GM12892 (cell line): ENCODE measurements at regions not wholly inside any gene's neighbourhood (a gene's known extent, or its start where the extent isn't known, plus 50 kb on each side); places are given as distances from the start of the nearest gene placed in this dataset.
A peak's percentile ranks its signal among the peaks of the same experiment; 100 is the strongest.

ENCODE experiments used
- DNase-seq: peaks from one replicate; pipeline ENCODE4 v3.0.0; 2011; ENCODE audit not compliant: insufficient read length
- FAIRE-seq: peaks from 2 replicates; lab custom pipeline; 2011; peaks lifted over from hg19 to GRCh38; lab: Jason Lieb, UNC
- POLR2A ChIP-seq: IDR thresholded peaks from 2 replicates; pipeline ENCODE4 v1.6.1; 2011; ENCODE audit warnings: low read depth, low read length, control low read depth
- POLR2AphosphoS5 ChIP-seq: IDR thresholded peaks from 2 replicates; pipeline ENCODE4 v1.6.1; 2011; ENCODE audit warnings: low read depth, low read length, control low read depth
- TAF1 ChIP-seq: IDR thresholded peaks from 2 replicates; pipeline ENCODE4 v1.6.1; 2011; ENCODE audit warnings: low read depth, mild to moderate bottlenecking, control low read depth, low read length, borderline replicate concordance

GRCh38 chr10:24128066-24128730 is 80.7 kb upstream of the KIAA1217 start:
- no peak for TF ChIP-seq TAF1
- TF ChIP-seq POLR2AphosphoS5, result no peak
- TF ChIP-seq POLR2A, result no peak
- no peak for DNase-seq
- FAIRE-seq, result peak; percentile 58

- no peak for TF ChIP-seq TAF1
- no peak for TF ChIP-seq POLR2AphosphoS5
- no peak for TF ChIP-seq POLR2A
- DNase-seq (no peak), FAIRE-seq (no peak)
Observed at GRCh38 chr10:24132741-24133140, 76.2 kb upstream of the KIAA1217 start.

- FAIRE-seq (no peak), DNase-seq (no peak)
- no peak for TF ChIP-seq POLR2AphosphoS5
- no peak for TF ChIP-seq TAF1
- no peak for TF ChIP-seq POLR2A
Observed at GRCh38 chr10:24133835-24134234, 75.1 kb upstream of the KIAA1217 start.

GRCh38 chr10:24136070-24136469 is 72.9 kb upstream of the KIAA1217 start:
- DNase-seq, result no peak
- FAIRE-seq, result no peak
- TF ChIP-seq TAF1 (no peak), POLR2A (no peak), POLR2AphosphoS5 (no peak)

GRCh38 chr10:24147321-24147720 is 61.6 kb upstream of the KIAA1217 start:
- no peak for FAIRE-seq
- DNase-seq, result no peak
- TF ChIP-seq POLR2A (no peak), POLR2AphosphoS5 (no peak), TAF1 (no peak)

- FAIRE-seq (no peak), DNase-seq (no peak)
- TF ChIP-seq TAF1, result no peak
- TF ChIP-seq POLR2A, result no peak
- TF ChIP-seq POLR2AphosphoS5, result no peak
Observed at GRCh38 chr10:24149640-24150039, 59.3 kb upstream of the KIAA1217 start.

- FAIRE-seq (no peak), DNase-seq (no peak)
- TF ChIP-seq POLR2A (no peak), TAF1 (no peak), POLR2AphosphoS5 (no peak)
Observed at GRCh38 chr10:24150853-24151252, 58.1 kb upstream of the KIAA1217 start.

- DNase-seq (no peak), FAIRE-seq (no peak)
- TF ChIP-seq POLR2A (no peak), TAF1 (no peak)
Observed at GRCh38 chr10:24152270-24152669, 56.7 kb upstream of the KIAA1217 start.

GRCh38 chr10:24153031-24153430 is 55.9 kb upstream of the KIAA1217 start:
- TF ChIP-seq TAF1 (no peak), POLR2AphosphoS5 (no peak), POLR2A (no peak)
- FAIRE-seq (no peak), DNase-seq (no peak)

- no peak for DNase-seq
- no peak for FAIRE-seq
- TF ChIP-seq POLR2AphosphoS5 (no peak), TAF1 (no peak), POLR2A (no peak)
Observed at GRCh38 chr10:24153537-24153936, 55.4 kb upstream of the KIAA1217 start.

GRCh38 chr10:24156686-24157085 is 52.3 kb upstream of the KIAA1217 start:
- no peak for DNase-seq
- TF ChIP-seq TAF1 (no peak), POLR2A (no peak), POLR2AphosphoS5 (no peak)
- FAIRE-seq, result no peak

- TF ChIP-seq TAF1, result no peak
- TF ChIP-seq POLR2A, result no peak
- TF ChIP-seq POLR2AphosphoS5, result no peak
- no peak for FAIRE-seq
- no peak for DNase-seq
Observed at GRCh38 chr10:24157567-24157966, 51.4 kb upstream of the KIAA1217 start.
